ENCODE measurements at regions not wholly inside any gene's neighbourhood (a gene's known extent, or its start where the extent isn't known, plus 50 kb on each side); places are given as distances from the start of the nearest gene placed in this dataset.

GRCh38 chr20:36104244-36104643, 50.3 kb upstream of the EPB41L1 start:
- TF ChIP-seq CTCF (IDR thresholded peaks at IDR 0.05) (no peak), POLR2A (IDR thresholded peaks at IDR 0.05) (no peak)
